OCI-LY1 (cell line): ENCODE measurements at regions not wholly inside any gene's neighbourhood (a gene's known extent, or its start where the extent isn't known, plus 50 kb on each side); places are given as distances from the start of the nearest gene placed in this dataset.

Experiments used
- H2AFZ ChIP-seq: fragments of 200-600 bp; sonication (generic), shearing (Covaris generic); 2 replicates; pipeline ENCODE4 v1.6.0; 2014; ENCODE audit warnings: antibody characterized with exemption, mild to moderate bottlenecking, low read length
- H3F3A ChIP-seq: fragments of 200-600 bp; sonication (generic), shearing (Covaris generic); 2 replicates; pipeline ENCODE4 v1.6.0; 2014; ENCODE audit warnings: mild to moderate bottlenecking, antibody characterized with exemption, low read length, moderate library complexity; ENCODE audit not compliant: insufficient read depth
- H3K27ac ChIP-seq: fragments of 200-600 bp; sonication (generic); 2 replicates; pipeline ENCODE4 v1.5.1; 2014; ENCODE audit warnings: low read length, mixed run types, mild to moderate bottlenecking, low read depth; ENCODE audit not compliant: poor library complexity, severe bottlenecking
- H3K27me3 ChIP-seq: fragments of 200-600 bp; sonication (generic); 2 replicates; pipeline ENCODE4 v1.6.0; 2014; ENCODE audit warnings: antibody characterized with exemption, mild to moderate bottlenecking, low read length, moderate library complexity; ENCODE audit not compliant: insufficient read depth
- H3K36me3 ChIP-seq: fragments of 200-600 bp; sonication (generic); 2 replicates; pipeline ENCODE4 v1.6.1; 2014; ENCODE audit warnings: mild to moderate bottlenecking, antibody characterized with exemption, low read length, moderate library complexity, mixed read lengths; ENCODE audit not compliant: insufficient read depth
- H3K4me1 ChIP-seq: fragments of 200-600 bp; sonication (generic); 2 replicates; pipeline ENCODE4 v1.5.1; 2014; ENCODE audit warnings: mild to moderate bottlenecking, low read length, moderate library complexity; ENCODE audit not compliant: insufficient read depth, severe bottlenecking
- H3K4me2 ChIP-seq: fragments of 200-600 bp; sonication (generic), shearing (Covaris generic); 2 replicates; pipeline ENCODE4 v1.6.1; 2014; ENCODE audit warnings: low read length
- H3K4me3 ChIP-seq: fragments of 200-600 bp; sonication (generic); 2 replicates; pipeline ENCODE4 v1.5.1; 2014; ENCODE audit warnings: low read length, low read depth, mild to moderate bottlenecking, mixed read lengths; ENCODE audit not compliant: poor library complexity, severe bottlenecking
- H3K79me2 ChIP-seq: fragments of 200-600 bp; shearing (Covaris generic); 2 replicates; pipeline ENCODE4 v1.6.1; 2016; ENCODE audit warnings: mixed run types, low read length, mixed read lengths; ENCODE audit not compliant: insufficient read depth
- H3K9ac ChIP-seq: fragments of 200-600 bp; sonication (generic), shearing (Covaris generic); 2 replicates; pipeline ENCODE4 v1.6.1; 2014; ENCODE audit warnings: mild to moderate bottlenecking, low read length, mixed read lengths
- H3K9me2 ChIP-seq: fragments of 200-600 bp; sonication (generic), shearing (Covaris generic); 2 replicates; pipeline ENCODE4 v1.6.1; 2014; ENCODE audit warnings: low read depth, mild to moderate bottlenecking, low read length, mixed read lengths
- H3K9me3 ChIP-seq: fragments of 200-600 bp; shearing (Covaris generic); 2 replicates; pipeline ENCODE4 v1.6.1; 2014; ENCODE audit warnings: low read length, mixed read lengths
- H4K20me1 ChIP-seq: fragments of 200-600 bp; sonication (generic), shearing (Covaris generic); 2 replicates; pipeline ENCODE4 v1.6.0; 2016; ENCODE audit warnings: mild to moderate bottlenecking, low read length; ENCODE audit not compliant: insufficient read depth
- EZH2 ChIP-seq: fragments of 200-600 bp; sonication (generic), shearing (Covaris generic); IDR thresholded peaks from 2 replicates; pipeline ENCODE4 v1.8.0; 2017; ENCODE audit warnings: borderline replicate concordance, mixed run types, mild to moderate bottlenecking, antibody characterized with exemption, low read length, moderate library complexity, mixed read lengths
- TF ChIP-seq, protein P1 (sequence below): fragments of 200-600 bp; sonication (generic), shearing (Covaris generic); IDR thresholded peaks from 2 replicates; pipeline ENCODE4 v1.5.1; 2017; ENCODE audit warnings: mild to moderate bottlenecking, antibody characterized with exemption, low read length, moderate library complexity, mixed read lengths

DNA sequence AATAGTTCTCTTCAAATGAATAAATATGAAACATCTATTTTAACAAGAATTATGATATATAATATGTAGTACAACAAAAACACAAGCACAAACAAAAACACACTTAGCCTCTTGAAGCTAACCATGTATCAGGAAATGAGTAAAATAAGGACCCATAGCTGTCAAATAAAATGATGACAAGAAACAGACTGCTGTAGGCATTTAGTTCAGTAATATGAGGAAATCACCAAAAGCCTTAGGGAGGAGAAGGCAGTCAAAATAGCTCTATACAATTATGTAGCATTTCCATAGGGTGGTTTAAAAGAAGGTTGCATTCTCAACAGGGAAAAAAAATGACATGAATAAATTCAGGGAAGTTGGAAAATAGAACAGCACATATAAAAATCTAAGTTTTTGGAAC, 163.4 kb downstream of the PCDH20 start:
- Histone ChIP-seq H3F3A (no peaks in the 10 kb centered on the region), H3K36me3 (no peaks in the 10 kb centered on the region), H4K20me1 (no peaks in the 10 kb centered on the region), H3K27ac (no peak overlapping the region), H3K27me3 (no peaks in the 10 kb centered on the region), H3K9ac (no peak overlapping the region), H3K9me2 (no peaks in the 10 kb centered on the region), H3K4me2 (no peak overlapping the region), H3K79me2 (no peaks in the 10 kb centered on the region), H3K4me1 (no peaks in the 10 kb centered on the region), H3K9me3 (no peaks in the 10 kb centered on the region), H2AFZ (no peak overlapping the region), H3K4me3 (no peak overlapping the region)
- TF ChIP-seq, protein P1, sequence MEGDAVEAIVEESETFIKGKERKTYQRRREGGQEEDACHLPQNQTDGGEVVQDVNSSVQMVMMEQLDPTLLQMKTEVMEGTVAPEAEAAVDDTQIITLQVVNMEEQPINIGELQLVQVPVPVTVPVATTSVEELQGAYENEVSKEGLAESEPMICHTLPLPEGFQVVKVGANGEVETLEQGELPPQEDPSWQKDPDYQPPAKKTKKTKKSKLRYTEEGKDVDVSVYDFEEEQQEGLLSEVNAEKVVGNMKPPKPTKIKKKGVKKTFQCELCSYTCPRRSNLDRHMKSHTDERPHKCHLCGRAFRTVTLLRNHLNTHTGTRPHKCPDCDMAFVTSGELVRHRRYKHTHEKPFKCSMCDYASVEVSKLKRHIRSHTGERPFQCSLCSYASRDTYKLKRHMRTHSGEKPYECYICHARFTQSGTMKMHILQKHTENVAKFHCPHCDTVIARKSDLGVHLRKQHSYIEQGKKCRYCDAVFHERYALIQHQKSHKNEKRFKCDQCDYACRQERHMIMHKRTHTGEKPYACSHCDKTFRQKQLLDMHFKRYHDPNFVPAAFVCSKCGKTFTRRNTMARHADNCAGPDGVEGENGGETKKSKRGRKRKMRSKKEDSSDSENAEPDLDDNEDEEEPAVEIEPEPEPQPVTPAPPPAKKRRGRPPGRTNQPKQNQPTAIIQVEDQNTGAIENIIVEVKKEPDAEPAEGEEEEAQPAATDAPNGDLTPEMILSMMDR = no peak
- no peak for TF ChIP-seq EZH2

DNA sequence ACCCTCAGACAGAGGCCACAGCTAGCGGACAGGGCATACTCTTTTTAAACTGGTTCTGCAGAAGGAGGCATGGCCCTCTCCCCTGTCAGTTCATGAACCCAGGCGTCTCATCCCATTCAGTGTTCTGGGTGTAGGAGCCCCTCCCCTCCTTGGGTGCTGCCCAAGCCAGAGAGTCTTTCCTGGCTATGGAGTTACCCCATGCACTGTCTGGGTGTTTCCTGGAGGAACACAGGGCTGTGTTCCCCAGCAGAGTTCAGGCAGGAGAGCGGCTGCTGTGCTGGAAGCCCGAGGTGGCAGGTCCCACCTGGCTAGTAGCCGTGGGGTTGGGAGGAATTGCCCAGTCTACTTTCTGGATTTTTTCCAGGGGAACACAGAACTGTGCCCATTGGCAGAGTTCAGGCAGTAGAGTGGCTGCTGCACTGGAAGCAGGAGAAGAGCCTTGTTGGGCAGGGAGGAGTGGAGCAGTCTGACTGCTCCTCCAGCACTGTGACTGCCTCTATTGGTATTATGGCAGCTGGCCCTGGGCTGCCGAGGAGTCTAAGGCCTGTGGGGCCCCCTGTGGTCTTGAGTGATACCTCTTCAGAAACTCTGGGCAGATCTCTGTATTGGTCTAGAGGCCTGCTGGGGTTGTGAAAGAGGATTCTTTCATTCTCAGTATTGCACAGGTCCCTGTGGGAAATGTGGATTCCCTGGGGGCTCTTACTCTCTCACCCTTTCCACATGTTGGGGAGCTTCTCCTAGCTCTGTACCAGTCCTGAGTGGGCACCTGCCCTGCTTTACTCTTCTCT, 168.3 kb downstream of the PCDH20 start:
- no peaks in the 10 kb centered on the region for H4K20me1 ChIP-seq
- H3K79me2 ChIP-seq = no peaks in the 10 kb centered on the region
- no peak overlapping the region for H3K9ac ChIP-seq
- H3K9me2 ChIP-seq = no peaks in the 10 kb centered on the region
- H3K9me3 ChIP-seq = no peaks in the 10 kb centered on the region
- H3K36me3 ChIP-seq = no peaks in the 10 kb centered on the region
- no peak overlapping the region for H3K27ac ChIP-seq
- no peak overlapping the region for H2AFZ ChIP-seq
- TF ChIP-seq, protein P1 = no peak
- no peak for TF ChIP-seq EZH2
- H3K4me1 ChIP-seq = no peaks in the 10 kb centered on the region
- no peaks in the 10 kb centered on the region for H3F3A ChIP-seq
- no peak overlapping the region for H3K4me3 ChIP-seq
- no peak overlapping the region for H3K4me2 ChIP-seq
- no peaks in the 10 kb centered on the region for H3K27me3 ChIP-seq

DNA sequence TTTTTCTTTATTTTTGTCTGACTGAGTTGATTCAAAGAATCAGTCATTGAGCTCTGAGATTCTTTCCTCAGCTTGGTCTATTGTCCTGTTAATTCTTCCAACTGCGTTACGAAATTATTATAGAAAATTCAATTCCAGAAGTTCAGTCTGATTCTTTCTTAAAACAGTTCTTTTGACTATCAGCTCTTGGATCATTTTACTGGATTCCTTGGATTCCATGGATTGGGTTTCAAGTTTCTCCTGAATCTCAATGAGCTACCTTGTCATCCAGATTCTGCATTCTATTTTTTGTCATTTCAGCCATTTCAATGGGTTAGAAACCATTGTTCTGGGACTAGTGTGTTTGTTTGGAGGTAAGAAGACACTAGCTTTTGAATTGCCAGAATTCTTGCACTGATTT, 169.3 kb downstream of the PCDH20 start:
- H2AFZ ChIP-seq = no peak overlapping the region
- no peaks in the 10 kb centered on the region for H3K27me3 ChIP-seq
- H3K4me2 ChIP-seq = no peak overlapping the region
- H3K9ac ChIP-seq = no peak overlapping the region
- H3K9me3 ChIP-seq = no peaks in the 10 kb centered on the region
- no peak overlapping the region for H3K27ac ChIP-seq
- H3K4me1 ChIP-seq = no peaks in the 10 kb centered on the region
- no peaks in the 10 kb centered on the region for H3K9me2 ChIP-seq
- no peak overlapping the region for H3K4me3 ChIP-seq
- H3F3A ChIP-seq = no peaks in the 10 kb centered on the region
- TF ChIP-seq, protein P1 = no peak
- TF ChIP-seq EZH2 = no peak
- H3K79me2 ChIP-seq = no peaks in the 10 kb centered on the region
- H4K20me1 ChIP-seq = no peaks in the 10 kb centered on the region
- H3K36me3 ChIP-seq = no peaks in the 10 kb centered on the region
